ENCODE measurements at regions not wholly inside any gene's neighbourhood (a gene's known extent, or its start where the extent isn't known, plus 50 kb on each side); places are given as distances from the start of the nearest gene placed in this dataset.

- DNase-seq, result no peak
These were observed 95.4 kb downstream of the RAB18 start for GRCh38 chr10:27599546-27599945.

GRCh38 chr10:27600930-27601329, 96.8 kb downstream of the RAB18 start:
- no peak for DNase-seq

- DNase-seq, result no peak
These were observed 97.4 kb downstream of the RAB18 start for GRCh38 chr10:27601503-27601902.

- no peak for DNase-seq
These were observed 97.9 kb downstream of the RAB18 start for GRCh38 chr10:27601946-27602538.

- no peak for DNase-seq
These were observed 99.0 kb downstream of the RAB18 start for GRCh38 chr10:27603104-27603503.

DNA sequence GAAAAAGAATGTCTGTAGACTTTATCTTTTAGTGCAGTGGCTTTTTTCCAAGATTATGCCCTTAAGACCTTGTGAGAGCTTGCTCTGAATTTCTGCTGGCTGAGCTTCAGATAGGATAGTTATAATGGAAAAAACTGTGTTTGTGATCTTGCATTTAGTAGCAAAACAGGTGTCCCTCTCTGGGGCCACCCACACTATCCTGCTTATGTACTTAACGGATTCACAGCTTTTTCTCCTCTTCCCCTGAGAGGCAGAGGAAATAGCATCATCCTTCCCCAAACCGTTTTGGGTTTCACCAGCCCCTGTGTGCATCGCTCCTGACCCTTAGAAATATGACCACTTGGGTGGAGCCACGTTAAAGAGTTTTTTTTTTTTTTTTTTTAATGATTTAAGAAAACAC, 101.2 kb downstream of the RAB18 start:
- DNase-seq, result no peak

- DNase-seq, result no peak
These were observed 103.5 kb downstream of the RAB18 start for GRCh38 chr10:27607591-27607990.

- peak; percentile 15 for DNase-seq
These were observed 107.1 kb downstream of the RAB18 start for GRCh38 chr10:27611236-27611635.

- DNase-seq, result peak; percentile 3
These were observed 107.8 kb downstream of the RAB18 start for GRCh38 chr10:27611744-27612550.

GRCh38 chr10:27612551-27613035, 108.5 kb downstream of the RAB18 start:
- no peak for DNase-seq

GRCh38 chr10:27614776-27615175, 110.7 kb downstream of the RAB18 start:
- DNase-seq, result no peak

DNA sequence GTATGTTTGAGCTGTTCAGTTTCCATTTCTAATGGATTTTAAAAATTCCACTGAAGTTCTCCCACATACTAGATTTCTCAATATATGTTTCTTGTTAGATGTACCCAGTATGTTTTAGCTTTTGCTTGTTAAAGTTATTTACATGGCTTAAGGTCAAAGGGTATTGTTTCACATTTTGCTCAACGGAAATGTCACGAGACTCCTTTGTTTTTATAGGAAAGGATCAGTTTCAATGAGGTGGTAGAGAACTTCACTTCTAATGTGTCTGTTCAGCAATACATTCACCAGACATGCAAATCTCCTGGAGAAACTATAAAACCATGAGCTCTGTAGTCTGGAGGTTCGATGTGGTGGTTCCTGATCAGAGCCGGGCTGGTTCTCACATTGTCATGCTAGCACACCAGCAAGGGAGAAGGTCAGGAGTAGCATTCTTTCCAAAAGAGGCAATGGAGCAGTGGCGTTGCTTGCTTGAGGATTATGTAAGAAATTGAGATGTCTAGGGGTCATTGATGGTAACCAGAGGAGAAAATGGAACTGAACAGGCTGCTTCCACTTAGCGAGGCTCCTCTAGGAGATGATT, 114.0 kb downstream of the RAB18 start:
- DNase-seq, result no peak

GRCh38 chr10:27618906-27619305, 114.8 kb downstream of the RAB18 start:
- no peak for DNase-seq

- no peak for DNase-seq
These were observed 115.2 kb downstream of the RAB18 start for GRCh38 chr10:27619329-27619728.

GRCh38 chr10:27620430-27621397, 116.6 kb downstream of the RAB18 start:
- no peak for DNase-seq

DNA sequence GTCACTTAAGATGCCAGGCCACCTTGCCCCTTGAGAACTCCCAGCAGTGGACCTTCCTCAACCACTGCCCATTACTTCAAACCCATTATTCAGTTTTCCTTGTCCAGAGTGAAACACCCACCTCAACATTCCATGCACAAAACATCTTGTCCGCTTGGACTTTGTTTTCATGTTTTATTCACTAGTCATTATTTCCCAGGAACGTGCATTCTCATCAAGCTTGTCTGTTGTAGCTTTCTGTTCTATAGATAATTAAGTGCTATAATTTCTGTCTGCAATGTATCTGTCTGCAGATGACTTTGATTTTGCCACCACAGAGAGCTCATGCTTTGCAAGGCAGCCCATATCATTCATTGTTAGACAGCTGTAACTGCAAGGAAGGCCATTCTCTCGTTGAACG, 117.4 kb downstream of the RAB18 start:
- DNase-seq, result no peak

- no peak for DNase-seq
These were observed 118.5 kb downstream of the RAB18 start for GRCh38 chr10:27622596-27622995.
